H1 (cell line): ENCODE measurements at regions not wholly inside any gene's neighbourhood (a gene's known extent, or its start where the extent isn't known, plus 50 kb on each side); places are given as distances from the start of the nearest gene placed in this dataset.

Experiments used
- HDAC2 ChIP-seq, 2 experiments: fragments of 300-600 bp in 1 of 2; sonication (generic) in 1 of 2; IDR thresholded peaks; 2 replicates each; pipeline ENCODE4 v1.6.1; 2011 to 2012; ENCODE audit warnings: low read depth in 2 of 2, low read length in 2 of 2, mild to moderate bottlenecking in 2 of 2, moderate library complexity in 2 of 2, borderline replicate concordance in 1 of 2, inconsistent platforms in 1 of 2
- TBP ChIP-seq: IDR thresholded peaks from 2 replicates; pipeline ENCODE4 v1.6.1; 2011; ENCODE audit warnings: low read depth, low read length, improper control_type of control experiment
- TF ChIP-seq, protein P1 (sequence below): fragments of 300-600 bp; sonication (generic); IDR thresholded peaks from 2 replicates; pipeline ENCODE4 v1.7.1; 2012; ENCODE audit warnings: low read length, moderate library complexity, mild to moderate bottlenecking, inconsistent platforms; ENCODE audit not compliant: insufficient replicate concordance
- TF ChIP-seq, protein P2 (sequence below), 3 experiments: IDR thresholded peaks; 1 replicate in 2 of 3; 2 replicates in 1 of 3; pipeline versions ENCODE4 v1.5.1 to v1.6.1; 2011; ENCODE audit warnings: low read length in 3 of 3, mild to moderate bottlenecking in 3 of 3, inconsistent platforms in 2 of 3, low read depth in 1 of 3, moderate library complexity in 1 of 3; ENCODE audit not compliant: insufficient read depth in 1 of 3; ENCODE audit errors: control extremely low read depth in 1 of 3

DNA sequence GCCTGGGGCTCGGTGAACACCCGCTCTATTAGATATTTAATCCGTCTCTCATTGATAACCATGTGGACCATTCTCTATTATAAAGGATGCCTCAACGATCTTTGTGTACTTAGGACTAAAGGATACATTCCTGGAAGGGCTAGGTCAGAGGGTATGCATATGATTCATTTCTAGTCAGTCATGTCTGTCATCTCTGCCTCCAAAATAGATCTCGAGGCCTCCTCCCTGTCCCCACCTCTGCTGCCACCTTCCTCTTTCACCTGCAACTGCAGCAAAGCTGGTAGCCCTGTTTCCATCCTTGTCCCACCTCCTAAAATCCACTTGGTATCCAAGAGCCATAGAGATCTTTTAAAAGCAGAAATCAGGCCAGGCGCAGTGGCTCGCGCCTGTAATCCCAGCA, 121.5 kb downstream of the KATNIP start (continued):
- TF ChIP-seq, protein P1, sequence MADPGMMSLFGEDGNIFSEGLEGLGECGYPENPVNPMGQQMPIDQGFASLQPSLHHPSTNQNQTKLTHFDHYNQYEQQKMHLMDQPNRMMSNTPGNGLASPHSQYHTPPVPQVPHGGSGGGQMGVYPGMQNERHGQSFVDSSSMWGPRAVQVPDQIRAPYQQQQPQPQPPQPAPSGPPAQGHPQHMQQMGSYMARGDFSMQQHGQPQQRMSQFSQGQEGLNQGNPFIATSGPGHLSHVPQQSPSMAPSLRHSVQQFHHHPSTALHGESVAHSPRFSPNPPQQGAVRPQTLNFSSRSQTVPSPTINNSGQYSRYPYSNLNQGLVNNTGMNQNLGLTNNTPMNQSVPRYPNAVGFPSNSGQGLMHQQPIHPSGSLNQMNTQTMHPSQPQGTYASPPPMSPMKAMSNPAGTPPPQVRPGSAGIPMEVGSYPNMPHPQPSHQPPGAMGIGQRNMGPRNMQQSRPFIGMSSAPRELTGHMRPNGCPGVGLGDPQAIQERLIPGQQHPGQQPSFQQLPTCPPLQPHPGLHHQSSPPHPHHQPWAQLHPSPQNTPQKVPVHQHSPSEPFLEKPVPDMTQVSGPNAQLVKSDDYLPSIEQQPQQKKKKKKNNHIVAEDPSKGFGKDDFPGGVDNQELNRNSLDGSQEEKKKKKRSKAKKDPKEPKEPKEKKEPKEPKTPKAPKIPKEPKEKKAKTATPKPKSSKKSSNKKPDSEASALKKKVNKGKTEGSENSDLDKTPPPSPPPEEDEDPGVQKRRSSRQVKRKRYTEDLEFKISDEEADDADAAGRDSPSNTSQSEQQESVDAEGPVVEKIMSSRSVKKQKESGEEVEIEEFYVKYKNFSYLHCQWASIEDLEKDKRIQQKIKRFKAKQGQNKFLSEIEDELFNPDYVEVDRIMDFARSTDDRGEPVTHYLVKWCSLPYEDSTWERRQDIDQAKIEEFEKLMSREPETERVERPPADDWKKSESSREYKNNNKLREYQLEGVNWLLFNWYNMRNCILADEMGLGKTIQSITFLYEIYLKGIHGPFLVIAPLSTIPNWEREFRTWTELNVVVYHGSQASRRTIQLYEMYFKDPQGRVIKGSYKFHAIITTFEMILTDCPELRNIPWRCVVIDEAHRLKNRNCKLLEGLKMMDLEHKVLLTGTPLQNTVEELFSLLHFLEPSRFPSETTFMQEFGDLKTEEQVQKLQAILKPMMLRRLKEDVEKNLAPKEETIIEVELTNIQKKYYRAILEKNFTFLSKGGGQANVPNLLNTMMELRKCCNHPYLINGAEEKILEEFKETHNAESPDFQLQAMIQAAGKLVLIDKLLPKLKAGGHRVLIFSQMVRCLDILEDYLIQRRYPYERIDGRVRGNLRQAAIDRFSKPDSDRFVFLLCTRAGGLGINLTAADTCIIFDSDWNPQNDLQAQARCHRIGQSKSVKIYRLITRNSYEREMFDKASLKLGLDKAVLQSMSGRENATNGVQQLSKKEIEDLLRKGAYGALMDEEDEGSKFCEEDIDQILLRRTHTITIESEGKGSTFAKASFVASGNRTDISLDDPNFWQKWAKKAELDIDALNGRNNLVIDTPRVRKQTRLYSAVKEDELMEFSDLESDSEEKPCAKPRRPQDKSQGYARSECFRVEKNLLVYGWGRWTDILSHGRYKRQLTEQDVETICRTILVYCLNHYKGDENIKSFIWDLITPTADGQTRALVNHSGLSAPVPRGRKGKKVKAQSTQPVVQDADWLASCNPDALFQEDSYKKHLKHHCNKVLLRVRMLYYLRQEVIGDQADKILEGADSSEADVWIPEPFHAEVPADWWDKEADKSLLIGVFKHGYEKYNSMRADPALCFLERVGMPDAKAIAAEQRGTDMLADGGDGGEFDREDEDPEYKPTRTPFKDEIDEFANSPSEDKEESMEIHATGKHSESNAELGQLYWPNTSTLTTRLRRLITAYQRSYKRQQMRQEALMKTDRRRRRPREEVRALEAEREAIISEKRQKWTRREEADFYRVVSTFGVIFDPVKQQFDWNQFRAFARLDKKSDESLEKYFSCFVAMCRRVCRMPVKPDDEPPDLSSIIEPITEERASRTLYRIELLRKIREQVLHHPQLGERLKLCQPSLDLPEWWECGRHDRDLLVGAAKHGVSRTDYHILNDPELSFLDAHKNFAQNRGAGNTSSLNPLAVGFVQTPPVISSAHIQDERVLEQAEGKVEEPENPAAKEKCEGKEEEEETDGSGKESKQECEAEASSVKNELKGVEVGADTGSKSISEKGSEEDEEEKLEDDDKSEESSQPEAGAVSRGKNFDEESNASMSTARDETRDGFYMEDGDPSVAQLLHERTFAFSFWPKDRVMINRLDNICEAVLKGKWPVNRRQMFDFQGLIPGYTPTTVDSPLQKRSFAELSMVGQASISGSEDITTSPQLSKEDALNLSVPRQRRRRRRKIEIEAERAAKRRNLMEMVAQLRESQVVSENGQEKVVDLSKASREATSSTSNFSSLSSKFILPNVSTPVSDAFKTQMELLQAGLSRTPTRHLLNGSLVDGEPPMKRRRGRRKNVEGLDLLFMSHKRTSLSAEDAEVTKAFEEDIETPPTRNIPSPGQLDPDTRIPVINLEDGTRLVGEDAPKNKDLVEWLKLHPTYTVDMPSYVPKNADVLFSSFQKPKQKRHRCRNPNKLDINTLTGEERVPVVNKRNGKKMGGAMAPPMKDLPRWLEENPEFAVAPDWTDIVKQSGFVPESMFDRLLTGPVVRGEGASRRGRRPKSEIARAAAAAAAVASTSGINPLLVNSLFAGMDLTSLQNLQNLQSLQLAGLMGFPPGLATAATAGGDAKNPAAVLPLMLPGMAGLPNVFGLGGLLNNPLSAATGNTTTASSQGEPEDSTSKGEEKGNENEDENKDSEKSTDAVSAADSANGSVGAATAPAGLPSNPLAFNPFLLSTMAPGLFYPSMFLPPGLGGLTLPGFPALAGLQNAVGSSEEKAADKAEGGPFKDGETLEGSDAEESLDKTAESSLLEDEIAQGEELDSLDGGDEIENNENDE = no peak
- TF ChIP-seq HDAC2 (IDR thresholded peaks at IDR 0.05; ENCODE audit: borderline replicate concordance in 1 of 2, low read depth in 2 of 2, low read length in 2 of 2) (no peak), TBP (no peak)
- TF ChIP-seq, protein P2, sequence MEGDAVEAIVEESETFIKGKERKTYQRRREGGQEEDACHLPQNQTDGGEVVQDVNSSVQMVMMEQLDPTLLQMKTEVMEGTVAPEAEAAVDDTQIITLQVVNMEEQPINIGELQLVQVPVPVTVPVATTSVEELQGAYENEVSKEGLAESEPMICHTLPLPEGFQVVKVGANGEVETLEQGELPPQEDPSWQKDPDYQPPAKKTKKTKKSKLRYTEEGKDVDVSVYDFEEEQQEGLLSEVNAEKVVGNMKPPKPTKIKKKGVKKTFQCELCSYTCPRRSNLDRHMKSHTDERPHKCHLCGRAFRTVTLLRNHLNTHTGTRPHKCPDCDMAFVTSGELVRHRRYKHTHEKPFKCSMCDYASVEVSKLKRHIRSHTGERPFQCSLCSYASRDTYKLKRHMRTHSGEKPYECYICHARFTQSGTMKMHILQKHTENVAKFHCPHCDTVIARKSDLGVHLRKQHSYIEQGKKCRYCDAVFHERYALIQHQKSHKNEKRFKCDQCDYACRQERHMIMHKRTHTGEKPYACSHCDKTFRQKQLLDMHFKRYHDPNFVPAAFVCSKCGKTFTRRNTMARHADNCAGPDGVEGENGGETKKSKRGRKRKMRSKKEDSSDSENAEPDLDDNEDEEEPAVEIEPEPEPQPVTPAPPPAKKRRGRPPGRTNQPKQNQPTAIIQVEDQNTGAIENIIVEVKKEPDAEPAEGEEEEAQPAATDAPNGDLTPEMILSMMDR (IDR thresholded peaks at IDR 0.05; ENCODE audit: control extremely low read depth in 1 of 3, insufficient read depth in 1 of 3, low read depth in 1 of 3, low read length in 3 of 3) = peak; percentile 45 to 65 (median 60)
- TF ChIP-seq, all 59 proteins: peak for 2
